GM18861 (cell line): ENCODE measurements at regions not wholly inside any gene's neighbourhood (a gene's known extent, or its start where the extent isn't known, plus 50 kb on each side); places are given as distances from the start of the nearest gene placed in this dataset.

Source experiments
- ATAC-seq: cut with Tn5 transposase; IDR thresholded peaks from one replicate; pipeline ENCODE4 v1.9.1; 2021; ENCODE audit not compliant: unreplicated experiment

GRCh38 chr4:132506568-132506967, 642.5 kb upstream of the PCDH10 start:
- no peak for ATAC-seq

GRCh38 chr4:132513491-132513890, 635.6 kb upstream of the PCDH10 start:
- no peak for ATAC-seq

- ATAC-seq: no peak
Observed at GRCh38 chr4:132526652-132527051, 622.4 kb upstream of the PCDH10 start.

- ATAC-seq: no peak
Observed at GRCh38 chr4:132527817-132528216, 621.3 kb upstream of the PCDH10 start.

GRCh38 chr4:132530861-132531260, 618.2 kb upstream of the PCDH10 start:
- no peak for ATAC-seq

GRCh38 chr4:132540268-132540667, 608.8 kb upstream of the PCDH10 start:
- ATAC-seq: no peak

GRCh38 chr4:132540797-132541196, 608.3 kb upstream of the PCDH10 start:
- ATAC-seq: no peak

GRCh38 chr4:132542228-132542627, 606.9 kb upstream of the PCDH10 start:
- ATAC-seq: no peak

- ATAC-seq: no peak
Observed at GRCh38 chr4:132548463-132548862, 600.6 kb upstream of the PCDH10 start.

GRCh38 chr4:132556316-132556715, 592.8 kb upstream of the PCDH10 start:
- ATAC-seq: no peak

- no peak for ATAC-seq
Observed at GRCh38 chr4:132557660-132558059, 591.4 kb upstream of the PCDH10 start.

- no peak for ATAC-seq
Observed at GRCh38 chr4:132564920-132565319, 584.2 kb upstream of the PCDH10 start.

- no peak for ATAC-seq
Observed at GRCh38 chr4:132565542-132565941, 583.6 kb upstream of the PCDH10 start.

- no peak for ATAC-seq
Observed at GRCh38 chr4:132572210-132572609, 576.9 kb upstream of the PCDH10 start.

GRCh38 chr4:132587626-132588025, 561.5 kb upstream of the PCDH10 start:
- no peak for ATAC-seq

- no peak for ATAC-seq
Observed at GRCh38 chr4:132592340-132592739, 556.8 kb upstream of the PCDH10 start.

GRCh38 chr4:132592850-132593249, 556.2 kb upstream of the PCDH10 start:
- no peak for ATAC-seq

- ATAC-seq: no peak
Observed at GRCh38 chr4:132593717-132594400, 555.2 kb upstream of the PCDH10 start.

GRCh38 chr4:132596186-132596585, 552.9 kb upstream of the PCDH10 start:
- no peak for ATAC-seq

- no peak for ATAC-seq
Observed at GRCh38 chr4:132605551-132605950, 543.5 kb upstream of the PCDH10 start.

GRCh38 chr4:132614682-132615081, 534.4 kb upstream of the PCDH10 start:
- ATAC-seq: no peak

- ATAC-seq: no peak
Observed at GRCh38 chr4:132619968-132620367, 529.1 kb upstream of the PCDH10 start.
